ENCODE measurements at regions not wholly inside any gene's neighbourhood (a gene's known extent, or its start where the extent isn't known, plus 50 kb on each side); places are given as distances from the start of the nearest gene placed in this dataset.

- H3K4me3 ChIP-seq (ENCODE audit: low read depth, low read length): no peak overlapping the region
These were observed 289.5 kb upstream of the BOD1L1 start for GRCh38 chr4:13917015-13917414.

More at GRCh38 chr4:13917015-13917414, 289.5 kb upstream of the BOD1L1 start:
- TF ChIP-seq ZNF292 (tag by site-specific recombination; IDR thresholded peaks at IDR 0.05; ENCODE audit: borderline replicate concordance, low read depth) (no peak), ZNF274 (IDR thresholded peaks at IDR 0.05; ENCODE audit: low read length) (no peak), ZNF274 (tag by site-specific recombination; IDR thresholded peaks at IDR 0.05; ENCODE audit: borderline replicate concordance) (no peak), ZNF391 (tag by site-specific recombination; IDR thresholded peaks at IDR 0.05; ENCODE audit: borderline replicate concordance, low read depth) (no peak), YY2 (tag by site-specific recombination; IDR thresholded peaks at IDR 0.05) (no peak), ZBTB20 (tag by site-specific recombination; IDR thresholded peaks at IDR 0.05) (no peak), ZSCAN5A (tag by site-specific recombination; IDR thresholded peaks at IDR 0.05) (no peak), ZBTB8A (tag by site-specific recombination; IDR thresholded peaks at IDR 0.05) (no peak), ZFP3 (tag by site-specific recombination; IDR thresholded peaks at IDR 0.05; ENCODE audit: low read depth) (no peak), ZNF280D (tag by site-specific recombination; IDR thresholded peaks at IDR 0.05) (no peak), MYNN (tag by site-specific recombination; IDR thresholded peaks at IDR 0.05; ENCODE audit: borderline replicate concordance) (no peak), BCL6B (tag by site-specific recombination; IDR thresholded peaks at IDR 0.05) (no peak), PRDM4 (tag by site-specific recombination; IDR thresholded peaks at IDR 0.05) (no peak), ZEB2 (tag by site-specific recombination; IDR thresholded peaks at IDR 0.05) (no peak), ZBTB49 (tag by site-specific recombination; IDR thresholded peaks at IDR 0.05; ENCODE audit: low read depth) (no peak), ZNF404 (tag by site-specific recombination; IDR thresholded peaks at IDR 0.05) (no peak), TSHZ1 (tag by site-specific recombination; IDR thresholded peaks at IDR 0.05; ENCODE audit: borderline replicate concordance) (no peak), TRIM28 (IDR thresholded peaks at IDR 0.05; ENCODE audit: borderline replicate concordance, low read length) (no peak), ZNF692 (tag by site-specific recombination; IDR thresholded peaks at IDR 0.05) (no peak), REPIN1 (tag by site-specific recombination; IDR thresholded peaks at IDR 0.05; ENCODE audit: low read depth) (no peak)
- Histone ChIP-seq H3K36me3 (ENCODE audit: control insufficient read depth in 2 of 2, insufficient read depth in 1 of 2, low read length in 2 of 2) (no peaks in the 10 kb centered on the region), H3K27ac (ENCODE audit: extremely low read depth, low read depth, low read length) (no peak overlapping the region), H3K4me1 (ENCODE audit: control insufficient read depth, insufficient read depth, low read length) (no peaks in the 10 kb centered on the region), H3K9me3 (ENCODE audit: control insufficient read depth, insufficient read depth, low read depth, low read length) (no peaks in the 10 kb centered on the region)
- ChIA-PET POLR2A (no interaction called here), CTCF (interaction anchor here (0.7 kb wide), 1 partner anchor 28 kb away, joined by 3 read pairs; no protein-coding TSS in a partner anchor)

Data from HEK293 (cell line).